ENCODE measurements at regions not wholly inside any gene's neighbourhood (a gene's known extent, or its start where the extent isn't known, plus 50 kb on each side); places are given as distances from the start of the nearest gene placed in this dataset.

DNA sequence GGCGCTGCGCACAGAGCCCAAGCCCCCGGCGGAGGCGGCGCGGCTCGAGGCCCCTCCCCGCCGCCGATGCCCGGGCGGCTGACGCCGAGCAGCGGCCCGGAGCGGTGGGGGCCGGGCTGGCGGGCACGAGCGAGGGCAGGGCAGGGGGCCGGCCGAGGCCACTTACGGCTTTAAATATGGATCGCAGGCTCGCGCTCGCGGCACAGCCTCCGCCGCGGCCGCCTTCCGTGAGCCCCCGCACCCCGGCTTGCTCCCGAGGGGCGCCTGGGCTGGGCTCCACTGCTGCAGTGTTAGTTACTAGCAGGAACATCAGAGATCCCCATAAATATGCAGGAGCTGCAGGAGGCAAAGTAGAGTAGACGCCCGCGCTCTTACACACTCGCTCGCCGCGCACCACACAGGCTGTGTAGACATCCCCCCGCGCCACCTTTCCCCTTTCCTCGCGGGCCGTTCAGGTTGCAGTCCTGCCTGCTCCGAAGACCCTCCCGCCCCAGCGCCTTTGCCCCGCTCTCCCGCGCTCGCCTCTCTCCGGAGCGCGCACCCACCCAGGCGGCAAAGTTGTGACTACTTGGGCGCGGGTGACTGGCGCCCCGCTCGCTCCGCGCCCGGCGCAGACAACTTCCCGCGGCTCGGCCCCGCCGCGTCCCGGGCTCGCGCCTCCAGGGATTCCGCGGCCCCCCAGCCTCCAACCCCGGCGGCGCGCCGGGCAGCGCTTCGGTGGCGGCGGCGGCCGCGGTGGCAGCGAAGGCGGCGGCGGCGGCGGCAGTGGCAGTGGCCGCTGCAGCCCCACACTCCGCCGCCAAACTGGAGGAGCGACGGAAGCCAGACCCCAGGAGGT lies 152.0 kb upstream of the SLC4A4 start:
- Mint-ChIP-seq H3K4me1 (peaks cover 31% of the 10 kb centered on the region), H3K4me3 (peak overlapping the region; percentile 83), H3K9me3 (no peaks in the 10 kb centered on the region), H3K27me3 (peaks cover 54% of the 10 kb centered on the region), H3K27ac (no peak overlapping the region), H3K36me3 (no peaks in the 10 kb centered on the region)
- ATAC-seq, result peak; percentile 66

DNA sequence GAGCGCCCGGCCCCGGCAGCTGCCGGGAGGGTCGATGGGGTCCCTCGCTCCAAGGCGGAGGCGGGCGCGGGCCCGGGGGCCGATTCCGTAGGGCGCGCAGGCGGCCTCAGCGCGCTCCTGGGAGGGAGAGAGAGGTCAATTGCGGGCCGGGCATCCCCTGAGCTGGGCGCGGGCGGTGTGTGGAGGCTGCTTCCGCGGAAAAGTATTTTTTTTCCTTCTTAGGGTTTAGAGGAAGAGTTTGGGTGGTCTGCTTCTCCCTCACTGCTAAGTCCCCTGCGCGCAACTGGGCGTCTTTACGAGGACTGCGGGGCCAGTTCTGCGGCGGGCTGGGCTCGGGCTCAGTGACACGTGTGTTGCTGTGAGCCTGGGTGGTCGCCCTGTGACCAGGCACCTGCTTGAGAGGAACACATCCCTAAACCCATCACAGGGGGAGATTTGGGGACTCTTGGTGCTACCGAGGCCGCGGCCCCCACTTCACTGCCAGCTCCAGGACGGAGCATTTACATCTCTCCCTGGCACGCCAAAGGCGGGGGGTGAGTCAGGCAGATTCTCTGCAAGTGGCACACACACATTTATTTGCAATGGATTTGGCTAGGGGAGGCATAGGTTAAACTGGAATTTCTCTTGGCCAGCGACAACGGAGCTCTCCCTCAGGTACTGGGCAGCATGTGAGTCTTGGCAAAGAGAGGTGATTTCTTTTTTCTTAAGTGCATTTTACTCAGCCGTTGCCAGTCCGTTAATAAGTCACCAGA lies 151.2 kb upstream of the SLC4A4 start:
- ATAC-seq, result peak; percentile 16
- peak overlapping the region; percentile 69 for H3K4me3 Mint-ChIP-seq
- peaks cover 31% of the 10 kb centered on the region for H3K4me1 Mint-ChIP-seq
- no peaks in the 10 kb centered on the region for H3K9me3 Mint-ChIP-seq
- no peaks in the 10 kb centered on the region for H3K36me3 Mint-ChIP-seq
- no peak overlapping the region for H3K27ac Mint-ChIP-seq
- peaks cover 62% of the 10 kb centered on the region for H3K27me3 Mint-ChIP-seq

DNA sequence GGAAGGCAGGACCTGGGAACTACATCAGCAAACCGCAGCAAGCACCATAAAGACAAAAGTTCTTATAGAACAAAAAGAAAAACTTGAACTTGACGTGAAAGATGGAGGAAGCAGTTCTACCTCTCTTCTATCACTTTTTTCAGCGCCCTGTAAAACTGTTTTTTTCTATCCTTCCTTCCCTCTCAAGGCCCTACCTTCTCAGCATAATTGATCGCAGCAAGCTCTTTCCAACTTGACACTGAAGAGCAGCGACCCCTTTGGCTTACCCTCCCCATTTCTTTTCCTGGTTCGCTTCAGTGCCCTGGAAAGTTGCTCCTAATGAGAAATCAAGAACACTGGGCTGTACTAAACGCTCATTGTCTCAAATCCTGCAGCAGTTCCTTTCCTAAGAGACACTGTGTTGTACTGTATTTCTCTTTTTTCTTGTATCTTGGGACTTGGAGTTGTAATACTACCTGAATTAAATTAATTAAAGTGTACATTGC lies 150.6 kb upstream of the SLC4A4 start:
- Mint-ChIP-seq H3K36me3 (no peaks in the 10 kb centered on the region), H3K27me3 (peaks cover 68% of the 10 kb centered on the region), H3K4me1 (peaks cover 31% of the 10 kb centered on the region), H3K9me3 (no peaks in the 10 kb centered on the region), H3K27ac (no peak overlapping the region), H3K4me3 (peak overlapping the region; percentile 69)
- no peak for ATAC-seq

DNA sequence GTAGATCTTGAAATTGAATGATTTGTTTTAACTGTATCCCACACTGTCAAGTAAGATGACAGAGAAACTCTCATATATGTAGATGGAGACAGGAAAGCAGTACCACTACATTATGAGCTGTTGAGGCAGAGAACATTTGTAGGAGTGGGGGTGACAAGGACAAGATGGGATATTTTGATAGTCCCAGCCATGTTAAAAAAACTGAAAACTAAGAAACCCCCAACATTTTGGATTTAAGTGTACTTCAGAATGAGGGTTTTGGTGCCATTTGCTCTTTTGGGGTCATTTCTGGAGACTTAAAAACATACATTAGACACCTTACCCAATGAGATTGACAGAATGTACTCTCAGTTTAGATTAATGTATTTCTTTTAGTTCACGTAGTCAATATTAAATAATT lies 149.9 kb upstream of the SLC4A4 start:
- H3K27ac Mint-ChIP-seq, result no peak overlapping the region
- peaks cover 72% of the 10 kb centered on the region for H3K27me3 Mint-ChIP-seq
- peaks cover 31% of the 10 kb centered on the region for H3K4me1 Mint-ChIP-seq
- no peaks in the 10 kb centered on the region for H3K36me3 Mint-ChIP-seq
- ATAC-seq, result no peak
- H3K9me3 Mint-ChIP-seq, result no peaks in the 10 kb centered on the region
- H3K4me3 Mint-ChIP-seq, result no peak overlapping the region

DNA sequence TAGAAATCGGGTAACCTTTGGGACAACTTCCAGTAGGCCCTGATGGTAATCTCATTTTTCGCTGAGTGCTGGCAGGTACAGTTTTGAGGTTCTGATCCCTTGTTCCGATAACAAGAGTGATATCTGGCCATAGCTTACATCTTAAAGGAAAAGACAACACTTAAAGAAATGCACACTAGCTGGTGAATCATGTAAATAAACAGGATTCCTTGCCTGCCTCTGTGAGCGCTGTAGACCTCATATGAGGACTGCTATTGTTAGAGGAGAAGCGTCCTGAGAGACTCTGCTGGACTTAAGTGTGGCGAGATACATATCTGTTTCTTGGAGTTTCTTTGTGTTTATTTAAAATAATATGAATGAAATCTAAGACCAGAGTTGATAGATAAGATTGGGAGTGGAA lies 149.3 kb upstream of the SLC4A4 start:
- H3K4me3 Mint-ChIP-seq, result no peak overlapping the region
- ATAC-seq, result no peak
- H3K36me3 Mint-ChIP-seq, result no peaks in the 10 kb centered on the region
- no peak overlapping the region for H3K27ac Mint-ChIP-seq
- H3K4me1 Mint-ChIP-seq, result peaks cover 27% of the 10 kb centered on the region
- no peaks in the 10 kb centered on the region for H3K9me3 Mint-ChIP-seq
- H3K27me3 Mint-ChIP-seq, result peaks cover 72% of the 10 kb centered on the region

DNA sequence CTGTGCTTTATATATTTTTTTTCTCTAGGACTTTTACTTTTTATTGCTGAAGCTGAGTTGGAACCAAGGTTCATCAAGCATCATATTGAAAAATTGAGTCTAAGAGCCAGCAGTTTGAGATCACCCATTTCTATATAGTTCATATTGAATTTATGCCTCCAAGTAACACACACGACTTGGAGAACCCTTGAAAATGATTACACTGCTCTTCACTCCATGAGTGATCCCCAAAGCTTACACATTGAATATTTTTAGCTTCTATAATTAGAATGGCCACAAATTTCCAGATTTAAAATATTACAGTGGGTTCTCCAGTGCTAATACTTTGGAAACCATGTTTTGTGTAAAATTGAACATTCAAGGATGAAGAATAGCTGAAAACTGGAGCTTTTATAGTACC lies 144.4 kb upstream of the SLC4A4 start:
- no peaks in the 10 kb centered on the region for H3K4me1 Mint-ChIP-seq
- H3K36me3 Mint-ChIP-seq, result no peaks in the 10 kb centered on the region
- H3K9me3 Mint-ChIP-seq, result no peaks in the 10 kb centered on the region
- ATAC-seq, result no peak
- no peak overlapping the region for H3K27ac Mint-ChIP-seq
- H3K27me3 Mint-ChIP-seq, result peaks cover 50% of the 10 kb centered on the region
- H3K4me3 Mint-ChIP-seq, result no peak overlapping the region

DNA sequence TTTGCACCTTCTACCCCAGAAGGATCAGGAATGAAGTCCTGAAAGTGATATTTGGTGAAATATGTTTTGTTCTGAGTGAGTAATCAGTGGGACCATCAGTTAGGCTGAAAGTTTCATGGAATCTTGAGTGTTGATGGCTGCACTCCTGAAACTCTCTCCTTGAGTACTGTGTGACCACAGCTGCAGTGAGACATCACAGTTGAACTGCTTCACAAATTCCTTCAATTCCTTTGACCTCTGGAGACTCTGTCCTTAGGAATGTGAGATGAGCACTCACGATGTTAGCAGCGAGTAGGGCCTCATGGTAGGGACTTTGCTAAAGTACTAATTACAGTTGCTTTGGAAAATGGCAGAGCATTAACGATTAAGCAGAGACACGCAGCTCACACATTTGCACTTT lies 142.9 kb upstream of the SLC4A4 start:
- H3K9me3 Mint-ChIP-seq, result no peaks in the 10 kb centered on the region

DNA sequence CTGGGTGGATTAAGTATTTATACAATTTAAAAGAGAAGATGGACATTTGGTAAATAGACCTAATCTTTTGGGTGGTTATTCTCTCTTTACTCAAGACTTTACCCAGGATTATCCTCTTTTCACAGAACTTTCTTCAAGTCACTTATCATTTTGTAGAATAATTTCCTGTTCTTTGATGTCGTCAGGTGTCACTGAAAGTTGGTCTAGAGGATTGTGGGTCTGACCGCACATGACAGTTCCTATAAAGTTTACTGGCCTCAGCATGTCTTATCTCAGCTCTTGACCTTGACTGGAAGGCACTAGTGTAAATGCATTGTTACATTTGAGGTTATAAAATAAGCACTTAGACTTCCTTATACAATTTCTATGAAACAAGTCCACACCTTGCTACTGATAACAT lies 139.9 kb upstream of the SLC4A4 start:
- H3K4me3 Mint-ChIP-seq, result no peak overlapping the region
- no peak for ATAC-seq
- no peaks in the 10 kb centered on the region for H3K9me3 Mint-ChIP-seq
- H3K4me1 Mint-ChIP-seq, result no peaks in the 10 kb centered on the region
- H3K36me3 Mint-ChIP-seq, result no peaks in the 10 kb centered on the region
- no peak overlapping the region for H3K27ac Mint-ChIP-seq
- peaks cover 16% of the 10 kb centered on the region for H3K27me3 Mint-ChIP-seq

More for the DNA sequence above, 142.9 kb upstream of the SLC4A4 start:
- Mint-ChIP-seq H3K27me3 (peaks cover 35% of the 10 kb centered on the region), H3K36me3 (no peaks in the 10 kb centered on the region), H3K4me3 (no peak overlapping the region), H3K27ac (no peak overlapping the region), H3K4me1 (no peaks in the 10 kb centered on the region)
- ATAC-seq, result no peak

DNA sequence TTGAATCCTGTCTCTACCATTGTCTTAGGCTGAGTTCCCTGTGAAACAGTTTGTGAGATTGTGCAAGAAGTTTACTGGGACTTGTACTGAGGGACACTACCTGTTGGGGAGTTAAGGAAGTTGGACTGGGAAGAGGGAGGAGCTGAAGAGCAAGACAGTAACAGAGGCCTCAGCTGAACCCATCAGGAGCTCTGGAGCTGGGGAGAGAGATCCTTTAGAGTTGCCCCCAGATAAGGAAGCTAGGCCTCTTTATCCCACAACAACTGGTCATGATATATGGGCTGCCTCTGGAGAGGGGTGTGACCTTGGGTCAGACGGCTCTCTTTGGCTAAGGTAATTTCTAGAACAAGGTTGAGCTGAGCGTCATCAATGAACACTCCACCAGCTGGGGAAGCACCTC lies 137.8 kb upstream of the SLC4A4 start:
- H3K27ac Mint-ChIP-seq, result no peak overlapping the region
- no peak for ATAC-seq
- H3K36me3 Mint-ChIP-seq, result no peaks in the 10 kb centered on the region

DNA sequence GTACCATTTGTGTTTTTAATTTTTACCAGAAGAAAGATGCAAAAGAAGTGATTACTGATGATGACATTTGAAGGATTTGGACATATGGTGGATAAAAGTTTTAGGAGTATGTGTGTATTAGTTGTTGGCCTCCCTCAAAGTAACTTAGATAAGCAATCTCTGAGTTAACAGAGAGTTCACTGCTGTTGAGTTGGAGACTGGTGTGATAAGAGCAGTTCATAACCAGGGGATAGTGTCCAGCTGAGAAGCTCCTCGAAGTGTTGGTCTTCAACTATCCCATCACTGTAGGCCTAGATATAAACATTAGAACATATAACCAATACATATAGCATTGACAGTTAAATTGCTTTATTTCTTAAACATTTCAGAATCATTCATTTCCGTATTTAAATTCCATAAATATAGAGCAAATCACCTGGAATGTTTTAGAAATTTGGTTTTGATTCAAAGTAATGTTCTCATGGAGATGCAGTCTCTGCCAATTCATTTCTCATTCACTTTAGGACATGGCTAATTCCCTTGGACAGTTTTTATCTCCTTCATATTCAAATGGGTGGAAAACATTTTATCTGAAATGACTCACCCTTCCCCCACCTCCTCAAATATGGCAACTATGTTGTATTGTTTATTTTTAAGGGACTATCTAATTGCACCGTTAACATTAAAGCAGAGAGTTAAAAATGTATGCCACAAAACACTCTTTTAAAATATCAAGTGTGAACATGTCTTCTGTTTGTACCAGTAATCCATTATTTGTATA lies 136.8 kb upstream of the SLC4A4 start:
- no peaks in the 10 kb centered on the region for H3K36me3 Mint-ChIP-seq
- H3K9me3 Mint-ChIP-seq, result no peaks in the 10 kb centered on the region
- no peak for ATAC-seq
- H3K27ac Mint-ChIP-seq, result no peak overlapping the region
- H3K4me1 Mint-ChIP-seq, result no peaks in the 10 kb centered on the region
- peaks cover 7% of the 10 kb centered on the region for H3K27me3 Mint-ChIP-seq
- no peak overlapping the region for H3K4me3 Mint-ChIP-seq

More for the DNA sequence above, 137.8 kb upstream of the SLC4A4 start:
- H3K27me3 Mint-ChIP-seq, result peaks cover 12% of the 10 kb centered on the region
- no peaks in the 10 kb centered on the region for H3K4me1 Mint-ChIP-seq
- no peak overlapping the region for H3K4me3 Mint-ChIP-seq
- H3K9me3 Mint-ChIP-seq, result no peaks in the 10 kb centered on the region

DNA sequence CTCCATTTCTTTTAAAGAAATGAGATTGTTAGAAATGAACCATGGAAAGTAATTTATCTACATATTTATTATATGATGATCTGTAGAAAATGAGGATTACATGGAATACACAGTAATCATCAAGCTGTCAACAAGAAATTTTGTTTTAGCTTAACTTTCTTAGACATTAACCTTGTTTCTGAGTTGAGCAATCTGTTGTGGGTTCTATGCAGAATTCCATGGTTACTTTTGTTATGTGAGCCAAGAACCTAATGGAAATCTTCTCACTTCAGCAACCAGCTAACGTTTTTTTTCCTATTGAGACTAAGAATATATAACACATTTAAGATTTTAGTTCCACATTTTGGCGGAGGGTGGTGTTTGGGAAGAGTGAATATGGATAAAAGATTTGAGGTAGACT lies 136.1 kb upstream of the SLC4A4 start:
- no peak overlapping the region for H3K4me3 Mint-ChIP-seq
- ATAC-seq, result no peak
- no peaks in the 10 kb centered on the region for H3K36me3 Mint-ChIP-seq

DNA sequence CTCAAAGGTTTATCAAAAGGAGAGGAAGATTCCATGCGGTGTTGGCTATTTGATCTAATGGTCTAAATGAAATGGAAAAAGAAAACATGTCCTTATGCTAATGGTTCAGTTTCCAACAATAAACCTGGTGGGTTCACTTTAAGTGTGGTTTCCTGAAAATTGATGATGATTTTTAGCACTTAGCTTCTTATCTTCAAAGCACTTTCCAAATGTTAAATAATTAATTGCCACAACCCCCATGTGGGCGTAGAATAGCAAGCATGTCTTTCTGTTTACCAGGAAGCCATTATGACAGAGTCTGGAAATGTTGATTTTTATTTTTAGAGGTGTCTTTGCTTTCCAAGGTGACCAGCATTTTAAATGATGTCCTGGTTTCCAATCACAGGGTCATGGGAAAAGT lies 134.8 kb upstream of the SLC4A4 start:
- Mint-ChIP-seq H3K36me3 (no peaks in the 10 kb centered on the region), H3K4me3 (no peak overlapping the region), H3K9me3 (no peaks in the 10 kb centered on the region), H3K27ac (no peak overlapping the region), H3K27me3 (peaks cover 7% of the 10 kb centered on the region), H3K4me1 (no peaks in the 10 kb centered on the region)
- ATAC-seq, result no peak

More for the DNA sequence above, 136.1 kb upstream of the SLC4A4 start:
- Mint-ChIP-seq H3K27ac (no peak overlapping the region), H3K9me3 (no peaks in the 10 kb centered on the region), H3K27me3 (peaks cover 7% of the 10 kb centered on the region), H3K4me1 (no peaks in the 10 kb centered on the region)

DNA sequence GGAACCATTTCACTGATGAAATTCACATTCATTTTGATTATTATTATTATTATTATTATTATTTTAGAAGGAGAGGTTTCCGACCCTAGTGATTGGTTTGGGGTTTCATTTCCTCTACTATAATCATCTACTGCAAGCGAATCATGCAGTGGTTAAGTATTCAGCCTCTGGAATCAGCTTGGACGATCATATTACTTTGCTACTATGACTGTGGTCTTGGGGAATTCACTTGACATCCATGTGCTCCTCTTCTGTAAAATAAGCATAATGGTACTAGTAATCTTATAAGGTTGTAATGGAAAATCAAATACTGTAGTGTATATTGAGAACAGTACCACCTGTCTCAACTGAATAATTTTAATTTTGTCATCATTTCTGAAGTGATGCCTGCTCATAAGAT lies 132.1 kb upstream of the SLC4A4 start:
- Mint-ChIP-seq H3K4me1 (no peaks in the 10 kb centered on the region), H3K4me3 (no peak overlapping the region), H3K9me3 (no peaks in the 10 kb centered on the region), H3K36me3 (no peaks in the 10 kb centered on the region), H3K27ac (no peak overlapping the region), H3K27me3 (peaks cover 7% of the 10 kb centered on the region)
- no peak for ATAC-seq

DNA sequence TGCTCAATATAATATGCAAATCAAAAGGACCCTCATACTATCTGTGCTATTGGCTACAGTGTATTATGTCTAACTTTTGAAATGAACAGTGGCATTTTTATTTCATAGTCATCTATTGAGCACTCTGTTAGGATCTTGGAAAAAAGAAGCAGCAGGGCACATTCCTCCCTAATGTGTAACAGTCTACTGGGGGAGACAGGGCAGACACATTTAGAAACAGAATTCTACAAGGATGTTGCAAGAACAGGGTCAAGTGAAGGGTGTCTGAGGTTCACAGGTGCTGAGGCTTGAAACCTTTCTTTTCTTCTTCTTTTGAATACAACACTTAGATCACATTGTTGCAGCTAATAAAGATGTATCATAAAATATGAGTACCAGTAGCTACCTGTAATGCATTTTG lies 129.7 kb upstream of the SLC4A4 start:
- no peak for ATAC-seq
- H3K4me1 Mint-ChIP-seq, result no peaks in the 10 kb centered on the region
- H3K4me3 Mint-ChIP-seq, result no peak overlapping the region
- H3K36me3 Mint-ChIP-seq, result no peaks in the 10 kb centered on the region
- peaks cover 7% of the 10 kb centered on the region for H3K27me3 Mint-ChIP-seq
- peaks cover 5% of the 10 kb centered on the region for H3K9me3 Mint-ChIP-seq
- H3K27ac Mint-ChIP-seq, result no peak overlapping the region

DNA sequence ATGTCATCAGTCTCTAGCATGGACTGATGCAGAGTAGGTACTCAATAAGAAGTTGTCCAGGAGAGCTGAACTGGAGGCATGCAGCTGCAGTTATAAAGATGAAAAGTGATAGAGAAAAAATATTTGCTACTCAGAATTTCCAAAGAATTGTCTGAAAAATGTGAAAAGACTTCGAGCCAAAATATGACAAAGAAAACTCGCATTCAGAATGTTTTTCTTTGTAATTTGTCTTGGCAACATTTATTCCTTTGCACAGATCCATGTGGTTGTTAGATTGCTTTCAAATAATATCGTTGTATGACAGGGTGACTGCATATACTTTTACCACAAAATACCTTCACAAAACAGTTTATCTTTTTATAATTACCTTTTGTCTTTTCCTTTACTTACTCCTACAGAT lies 128.0 kb upstream of the SLC4A4 start:
- no peaks in the 10 kb centered on the region for H3K4me1 Mint-ChIP-seq
- H3K27me3 Mint-ChIP-seq, result peaks cover 7% of the 10 kb centered on the region
- no peak for ATAC-seq
- peaks cover 5% of the 10 kb centered on the region for H3K9me3 Mint-ChIP-seq
- no peak overlapping the region for H3K4me3 Mint-ChIP-seq
- no peak overlapping the region for H3K27ac Mint-ChIP-seq
- H3K36me3 Mint-ChIP-seq, result no peaks in the 10 kb centered on the region

Data from stimulated activated memory B cell treated with anti-CD40 and anti-IgM and Interleukin-4, amounts not matched to agents 10 μg/mL and 1 μg/mL and 100 μg/mL, for 72 hours (primary cell).